HCT116 (cell line): ENCODE measurements at regions not wholly inside any gene's neighbourhood (a gene's known extent, or its start where the extent isn't known, plus 50 kb on each side); places are given as distances from the start of the nearest gene placed in this dataset.

Experiments used
- ATAC-seq: fragments of 200-7000 bp; cut with Tn5 transposase; 2 replicates; pipeline ENCODE4 v1.9.1; 2020; ENCODE audit warnings: mild to moderate bottlenecking, moderate library complexity
- BruUV-seq: library from RNA; stranded (reverse); fragments of 400-500 nt; replicated peaks from 2 replicates; lab custom pipeline; 2021; lab: Mats Ljungman, UMichigan
- CTCF ChIA-PET: fragments of 300-600 bp; sonication (Branson Sonifier 250); formaldehyde crosslinking; loops from one replicate; lab custom pipeline; 2021; ENCODE audit warnings: antibody characterized with exemption; lab: Charles Lee
- POLR2A ChIA-PET: fragments of 300-600, 350-600 bp; sonication (Branson Sonifier 250); formaldehyde crosslinking; loops from one replicate; lab custom pipeline; 2021; ENCODE audit warnings: antibody characterized with exemption; lab: Charles Lee
- RAD21 ChIA-PET, 2 experiments: fragments of 300-600 bp; sonication (Branson Sonifier 250); formaldehyde crosslinking; loops; one replicate each; lab custom pipeline; 2023; ENCODE audit warnings: low total read pairs in 2 of 2; ENCODE audit not compliant: uncharacterized antibody in 2 of 2, unreplicated experiment in 2 of 2, low non-redundant PET in 1 of 2; lab: Charles Lee
- DNase-seq: peaks from one replicate; pipeline ENCODE4 v3.0.0-alpha.2; 2010; ENCODE audit warnings: low read depth, low spot score
- H2AFZ ChIP-seq: fragments of 200-600 bp; shearing (Covaris generic), sonication (generic); 2 replicates; pipeline ENCODE4 v1.6.1; 2017; ENCODE audit warnings: low read depth, mixed run types, mixed read lengths, antibody characterized with exemption, low read length; ENCODE audit not compliant: poor library complexity, severe bottlenecking
- H3K27ac ChIP-seq: 2 replicates; pipeline ENCODE4 v1.5.1; 2012; ENCODE audit warnings: low read depth, low read length
- H3K27me3 ChIP-seq: fragments of 200-600 bp; sonication (generic); 2 replicates; pipeline ENCODE4 v1.6.1; 2016; ENCODE audit warnings: mixed run types, low read length, mixed read lengths; ENCODE audit not compliant: insufficient read depth
- H3K36me3 ChIP-seq, 2 experiments: fragments of 200-500 bp in 1 of 2; fragments of 200-600 bp in 1 of 2; sonication (Bioruptor generic) in 1 of 2; sonication (generic) in 1 of 2; 2 replicates each; pipeline versions ENCODE4 v1.5.1 to v1.6.1; 2014 to 2016; ENCODE audit warnings: low read length in 2 of 2, inconsistent platforms in 1 of 2, mixed read lengths in 1 of 2, mixed run types in 1 of 2; ENCODE audit not compliant: insufficient read depth in 2 of 2, control insufficient read depth in 1 of 2
- H3K4me1 ChIP-seq, 2 experiments: fragments of 200-600 bp in 1 of 2; sonication (generic) in 1 of 2; 2 replicates each; pipeline versions ENCODE4 v1.5.1 to v1.6.1; 2012 to 2017; ENCODE audit warnings: low read length in 2 of 2, inconsistent platforms in 1 of 2, mild to moderate bottlenecking in 1 of 2, mixed read lengths in 1 of 2, mixed run types in 1 of 2, moderate library complexity in 1 of 2; ENCODE audit not compliant: insufficient read depth in 2 of 2, control insufficient read depth in 1 of 2
- H3K4me2 ChIP-seq: fragments of 200-600 bp; sonication (generic); 2 replicates; pipeline ENCODE4 v1.6.1; 2017; ENCODE audit warnings: mixed run types, low read length, mixed read lengths
- H3K4me3 ChIP-seq, 2 experiments: fragments of 200-600 bp in 1 of 2; sonication (generic) in 1 of 2; replicated peaks in 1 of 2; 2 replicates each; pipeline ENCODE4 v1.5.1; 2011 to 2016; ENCODE audit warnings: low read length in 2 of 2, control low read depth in 1 of 2, low read depth in 1 of 2, mild to moderate bottlenecking in 1 of 2, mixed read lengths in 1 of 2, mixed run types in 1 of 2
- H3K79me2 ChIP-seq: fragments of 200-600 bp; sonication (generic); 2 replicates; pipeline ENCODE4 v1.6.1; 2017; ENCODE audit warnings: mild to moderate bottlenecking, mixed run types, low read length, moderate library complexity, mixed read lengths; ENCODE audit not compliant: insufficient read depth
- H3K9ac ChIP-seq: fragments of 200-600 bp; sonication (generic); 2 replicates; pipeline ENCODE4 v1.6.1; 2016; ENCODE audit warnings: low read length, mixed read lengths
- H3K9me2 ChIP-seq: fragments of 200-600 bp; sonication (generic), shearing (Covaris generic); 2 replicates; pipeline ENCODE4 v1.6.1; 2017; ENCODE audit warnings: mixed run types, mild to moderate bottlenecking, moderate library complexity; ENCODE audit not compliant: insufficient read depth
- H3K9me3 ChIP-seq, 2 experiments: fragments of 200-500 bp in 1 of 2; fragments of 200-600 bp in 1 of 2; sonication (Bioruptor generic) in 1 of 2; sonication (generic) in 1 of 2; 2 replicates each; pipeline ENCODE4 v1.6.1; 2014 to 2017; ENCODE audit warnings: low read length in 2 of 2, mixed read lengths in 2 of 2, inconsistent platforms in 1 of 2, low read depth in 1 of 2, mild to moderate bottlenecking in 1 of 2, mixed run types in 1 of 2, moderate library complexity in 1 of 2; ENCODE audit not compliant: control insufficient read depth in 1 of 2, insufficient read depth in 1 of 2
- H4K20me1 ChIP-seq: fragments of 200-600 bp; sonication (generic), shearing (Covaris generic); 2 replicates; pipeline ENCODE4 v1.6.1; 2017; ENCODE audit warnings: mixed run types, mild to moderate bottlenecking, moderate library complexity; ENCODE audit not compliant: insufficient read depth
- ATF3 ChIP-seq: IDR thresholded peaks from 2 replicates; pipeline ENCODE4 v1.6.1; 2012
- CBX3 ChIP-seq: IDR thresholded peaks from 2 replicates; pipeline ENCODE4 v1.6.1; 2012; ENCODE audit warnings: low read depth
- CEBPB ChIP-seq: IDR thresholded peaks from 2 replicates; pipeline ENCODE4 v1.6.1; 2012; ENCODE audit warnings: low read depth
- CTCF ChIP-seq, 3 experiments: fragments of 200-600 bp in 1 of 3; sonication (generic) in 1 of 3; IDR thresholded peaks in 2 of 3; conservative IDR thresholded peaks in 1 of 3; 2 replicates each; pipeline ENCODE4 v1.5.1; 2012 to 2017; ENCODE audit warnings: low read depth in 2 of 3, low read length in 2 of 3, antibody characterized with exemption in 1 of 3, borderline replicate concordance in 1 of 3, control low read depth in 1 of 3, mild to moderate bottlenecking in 1 of 3, mixed read lengths in 1 of 3, mixed run types in 1 of 3, moderate library complexity in 1 of 3; ENCODE audit not compliant: insufficient read depth in 1 of 3
- EGR1 ChIP-seq: IDR thresholded peaks from 2 replicates; pipeline ENCODE4 v1.6.1; 2012; ENCODE audit warnings: low read depth
- ELF1 ChIP-seq: IDR thresholded peaks from 2 replicates; pipeline ENCODE4 v1.6.1; 2012; ENCODE audit warnings: low read depth, borderline replicate concordance
- EZH2phosphoT487 ChIP-seq: fragments of 200-600 bp; IDR thresholded peaks from 2 replicates; pipeline ENCODE4 v1.6.1; 2018; ENCODE audit warnings: antibody characterized with exemption, borderline replicate concordance
- FOSL1 ChIP-seq: IDR thresholded peaks from 2 replicates; pipeline ENCODE4 v1.6.1; 2012; ENCODE audit warnings: low read depth
- JUND ChIP-seq: IDR thresholded peaks from 2 replicates; pipeline ENCODE4 v1.6.1; 2012
- MAX ChIP-seq: IDR thresholded peaks from 2 replicates; pipeline ENCODE4 v1.6.1; 2012
- POLR2AphosphoS5 ChIP-seq: IDR thresholded peaks from 2 replicates; pipeline ENCODE4 v1.6.1; 2011; ENCODE audit warnings: mild to moderate bottlenecking, low read depth, low read length, moderate library complexity
- RAD21 ChIP-seq: IDR thresholded peaks from 2 replicates; pipeline ENCODE4 v1.6.1; 2012; ENCODE audit warnings: low read depth, mild to moderate bottlenecking
- SIN3A ChIP-seq: IDR thresholded peaks from 2 replicates; pipeline ENCODE4 v1.6.1; 2012; ENCODE audit warnings: low read depth
- SRF ChIP-seq: IDR thresholded peaks from 2 replicates; pipeline ENCODE4 v1.6.1; 2012; ENCODE audit warnings: low read depth
- TCF7L2 ChIP-seq: IDR thresholded peaks from 2 replicates; pipeline ENCODE4 v1.7.0; 2011; ENCODE audit warnings: borderline replicate concordance, inconsistent platforms; ENCODE audit not compliant: insufficient read depth, insufficient read length; ENCODE audit errors: extremely low read depth
- YY1 ChIP-seq: IDR thresholded peaks from 2 replicates; pipeline ENCODE4 v1.6.1; 2011; ENCODE audit warnings: low read length, low read depth, moderate library complexity, mild to moderate bottlenecking; ENCODE audit not compliant: insufficient replicate concordance; ENCODE audit errors: extremely low read depth
- ZBTB33 ChIP-seq: IDR thresholded peaks from 2 replicates; pipeline ENCODE4 v1.6.1; 2011; ENCODE audit warnings: mild to moderate bottlenecking, low read length, moderate library complexity; ENCODE audit not compliant: insufficient replicate concordance; ENCODE audit errors: extremely low read depth
- ZFX ChIP-seq: fragments of 450-650 bp; IDR thresholded peaks from 2 replicates; pipeline ENCODE4 v1.6.1; 2017
- ZNF274 ChIP-seq: fragments of 200-500 bp; sonication (Bioruptor generic); IDR thresholded peaks from 2 replicates; pipeline ENCODE4 v1.6.1; 2014; ENCODE audit warnings: mild to moderate bottlenecking, low read depth, low read length, inconsistent platforms
- intact Hi-C: fragments of 100-400 bp; cut with micrococcal nuclease; formaldehyde crosslinking; loops from 2 replicates; pipeline ENCODE4 v1.10.0; 2022

GRCh38 chr3:69446402-69447072, 60.6 kb upstream of the FRMD4B start (continued):
- TF ChIP-seq YY1 (no peak), ATF3 (no peak)

- Histone ChIP-seq H3K9me2 (no peaks in the 10 kb centered on the region), H3K9me3 (no peaks in the 10 kb centered on the region), H3K4me2 (no peak overlapping the region), H3K27ac (no peak overlapping the region), H3K4me3 (no peak overlapping the region), H3K36me3 (no peaks in the 10 kb centered on the region), H3K79me2 (no peaks in the 10 kb centered on the region), H3K27me3 (no peaks in the 10 kb centered on the region), H3K9ac (no peak overlapping the region), H4K20me1 (no peaks in the 10 kb centered on the region), H3K4me1 (no peaks in the 10 kb centered on the region), H2AFZ (no peak overlapping the region)
- CTCF ChIA-PET = no interaction called here
- TF ChIP-seq ZNF274 (no peak), SIN3A (no peak), RAD21 (no peak), ZFX (no peak), TCF7L2 (no peak), EGR1 (no peak), SRF (no peak), CTCF (IDR thresholded peaks at IDR 0.05 in 2 of 3, conservative IDR thresholded peaks at IDR 0.05 in 1 of 3; ENCODE audit: borderline replicate concordance in 1 of 3, insufficient read depth in 1 of 3, low read depth in 2 of 3, low read length in 2 of 3) (no peak), FOSL1 (no peak), MAX (no peak), JUND (no peak), YY1 (no peak), EZH2phosphoT487 (no peak), CEBPB (no peak), ATF3 (no peak), ELF1 (no peak), ZBTB33 (no peak), CBX3 (no peak), POLR2AphosphoS5 (no peak)
- ATAC-seq (no peak), DNase-seq (no peak)
- BruUV-seq = no TSS peak
- RAD21 ChIA-PET = no interaction called here
- intact Hi-C loops = no loop called here
- POLR2A ChIA-PET = no interaction called here
These were observed 59.6 kb upstream of the FRMD4B start for GRCh38 chr3:69445498-69445897.
